BJ (cell line): ENCODE measurements at regions not wholly inside any gene's neighbourhood (a gene's known extent, or its start where the extent isn't known, plus 50 kb on each side); places are given as distances from the start of the nearest gene placed in this dataset.

ENCODE experiments used
- CTCF ChIA-PET: fragments of 350-600 bp; formaldehyde crosslinking; extraction: SDS; loops from one replicate; lab custom pipeline; 2021; ENCODE audit warnings: antibody characterized with exemption, inconsistent platforms; lab: Yijun Ruan, JAX
- POLR2A ChIA-PET: fragments of 300-600 bp; sonication (Branson Sonifier 250); formaldehyde crosslinking; extraction: SDS; loops from one replicate; lab custom pipeline; 2021; ENCODE audit warnings: antibody characterized with exemption; lab: Charles Lee
- DNase-seq: peaks from one replicate; pipeline ENCODE4 v3.0.0-alpha.2; 2011; ENCODE audit warnings: low read depth
- H3K27me3 ChIP-seq: 2 replicates; pipeline ENCODE4 v1.6.0; 2011; ENCODE audit warnings: low read length; ENCODE audit not compliant: control insufficient read depth, insufficient read depth
- H3K36me3 ChIP-seq: 2 replicates; pipeline ENCODE4 v1.5.1; 2011; ENCODE audit warnings: low read length; ENCODE audit not compliant: control insufficient read depth, insufficient read depth
- H3K4me3 ChIP-seq: 2 replicates; pipeline ENCODE4 v1.5.1; 2011; ENCODE audit warnings: low read depth, mild to moderate bottlenecking, control low read depth, low read length
- TF ChIP-seq, protein P1 (sequence below): IDR thresholded peaks from 2 replicates; pipeline ENCODE4 v1.5.1; 2011; ENCODE audit warnings: low read depth, mild to moderate bottlenecking, control low read depth, inconsistent platforms, low read length, moderate library complexity; ENCODE audit not compliant: insufficient read depth

DNA sequence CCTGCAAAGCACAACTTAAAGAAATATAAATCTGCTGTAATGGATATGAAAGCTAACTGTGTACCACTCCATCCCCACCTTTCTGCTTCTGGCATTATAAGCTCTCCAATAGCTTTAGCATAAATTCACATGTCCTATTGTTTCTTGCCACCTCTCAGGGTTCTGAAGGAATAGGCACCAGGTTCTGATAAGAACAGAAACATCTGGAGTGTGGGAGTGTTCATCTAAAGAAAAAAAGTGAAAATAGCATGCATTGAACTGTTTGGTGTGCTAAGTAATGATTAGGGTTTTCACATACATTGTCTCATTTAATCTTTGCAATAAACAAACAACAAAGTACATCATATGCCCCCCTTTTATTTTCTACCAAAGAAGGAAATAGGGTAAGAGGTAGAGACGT lies 72.3 kb downstream of the FAM76B start:
- H3K27me3 ChIP-seq: no peaks in the 10 kb centered on the region
- TF ChIP-seq, protein P1, sequence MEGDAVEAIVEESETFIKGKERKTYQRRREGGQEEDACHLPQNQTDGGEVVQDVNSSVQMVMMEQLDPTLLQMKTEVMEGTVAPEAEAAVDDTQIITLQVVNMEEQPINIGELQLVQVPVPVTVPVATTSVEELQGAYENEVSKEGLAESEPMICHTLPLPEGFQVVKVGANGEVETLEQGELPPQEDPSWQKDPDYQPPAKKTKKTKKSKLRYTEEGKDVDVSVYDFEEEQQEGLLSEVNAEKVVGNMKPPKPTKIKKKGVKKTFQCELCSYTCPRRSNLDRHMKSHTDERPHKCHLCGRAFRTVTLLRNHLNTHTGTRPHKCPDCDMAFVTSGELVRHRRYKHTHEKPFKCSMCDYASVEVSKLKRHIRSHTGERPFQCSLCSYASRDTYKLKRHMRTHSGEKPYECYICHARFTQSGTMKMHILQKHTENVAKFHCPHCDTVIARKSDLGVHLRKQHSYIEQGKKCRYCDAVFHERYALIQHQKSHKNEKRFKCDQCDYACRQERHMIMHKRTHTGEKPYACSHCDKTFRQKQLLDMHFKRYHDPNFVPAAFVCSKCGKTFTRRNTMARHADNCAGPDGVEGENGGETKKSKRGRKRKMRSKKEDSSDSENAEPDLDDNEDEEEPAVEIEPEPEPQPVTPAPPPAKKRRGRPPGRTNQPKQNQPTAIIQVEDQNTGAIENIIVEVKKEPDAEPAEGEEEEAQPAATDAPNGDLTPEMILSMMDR: no peak
- H3K4me3 ChIP-seq: no peak overlapping the region
- CTCF ChIA-PET: no interaction called here
- POLR2A ChIA-PET: no interaction called here
- no peak for DNase-seq
- H3K36me3 ChIP-seq: no peaks in the 10 kb centered on the region

DNA sequence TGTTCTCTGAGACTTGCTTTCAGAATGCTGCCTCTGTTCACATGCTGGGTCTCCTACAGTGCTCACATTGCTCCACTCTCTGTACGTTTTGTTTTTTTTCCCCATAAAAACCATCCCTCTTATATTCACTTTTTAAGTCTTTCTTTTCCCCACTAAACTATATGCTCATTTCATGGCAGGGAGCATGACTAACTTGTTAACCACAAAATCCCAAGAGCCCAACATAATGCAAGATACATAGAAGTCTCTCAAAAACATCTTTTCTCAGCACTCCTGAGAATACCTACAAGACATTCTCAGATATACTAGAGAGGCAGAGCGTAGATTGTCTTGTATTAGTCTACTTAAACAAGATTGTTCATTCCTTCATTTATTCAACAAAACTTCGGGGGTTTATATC lies 73.3 kb downstream of the FAM76B start:
- DNase-seq: no peak
- Histone ChIP-seq H3K36me3 (no peaks in the 10 kb centered on the region), H3K4me3 (no peak overlapping the region), H3K27me3 (no peaks in the 10 kb centered on the region)
- POLR2A ChIA-PET: no interaction called here
- TF ChIP-seq, protein P1: no peak
- CTCF ChIA-PET: no interaction called here

DNA sequence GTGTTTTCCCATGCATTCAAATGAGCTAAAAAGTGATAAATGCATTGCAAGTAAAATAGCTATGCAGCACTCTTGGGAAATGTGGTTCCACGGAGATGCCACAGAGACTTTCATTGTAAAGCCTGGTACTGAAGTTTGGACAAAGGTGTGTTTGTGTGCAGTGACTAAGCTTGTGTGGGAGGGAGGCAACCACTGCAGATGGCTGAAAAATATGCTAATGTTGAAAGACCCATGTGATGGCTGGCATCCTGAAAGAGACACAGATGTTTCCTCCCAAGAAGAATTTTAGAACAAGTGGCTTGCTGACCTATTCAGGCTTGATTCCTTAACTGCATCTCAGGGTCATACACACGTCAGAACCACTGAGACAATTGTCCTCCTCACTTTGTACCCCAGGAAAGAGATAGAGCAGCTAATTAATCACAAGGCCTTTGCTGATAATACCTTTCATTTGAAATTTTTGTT lies 73.8 kb downstream of the FAM76B start:
- ChIA-PET POLR2A (interaction anchor here (0.6 kb wide), 1 partner anchor 555 kb away, joined by 4 read pairs; no protein-coding TSS in a partner anchor), CTCF (interaction anchor here (0.9 kb wide), 1 partner anchor 11 kb away, joined by 6 read pairs; no protein-coding TSS in a partner anchor)
- Histone ChIP-seq H3K27me3 (no peaks in the 10 kb centered on the region), H3K4me3 (no peak overlapping the region), H3K36me3 (no peaks in the 10 kb centered on the region)
- TF ChIP-seq, protein P1: no peak
- no peak for DNase-seq

- ChIA-PET POLR2A (interaction anchor here (0.6 kb wide), 1 partner anchor 554 kb away, joined by 4 read pairs; no protein-coding TSS in a partner anchor), CTCF (interaction anchor here (0.9 to 1.4 kb wide), 2 partner anchors 10 kb away, joined by 3 to 6 read pairs; no protein-coding TSS in a partner anchor)
- TF ChIP-seq, protein P1: no peak
- H3K4me3 ChIP-seq: no peak overlapping the region
- DNase-seq: no peak
- H3K36me3 ChIP-seq: no peaks in the 10 kb centered on the region
- no peaks in the 10 kb centered on the region for H3K27me3 ChIP-seq
Measured at GRCh38 chr11:95714843-95715776, 74.5 kb downstream of the FAM76B start.

DNA sequence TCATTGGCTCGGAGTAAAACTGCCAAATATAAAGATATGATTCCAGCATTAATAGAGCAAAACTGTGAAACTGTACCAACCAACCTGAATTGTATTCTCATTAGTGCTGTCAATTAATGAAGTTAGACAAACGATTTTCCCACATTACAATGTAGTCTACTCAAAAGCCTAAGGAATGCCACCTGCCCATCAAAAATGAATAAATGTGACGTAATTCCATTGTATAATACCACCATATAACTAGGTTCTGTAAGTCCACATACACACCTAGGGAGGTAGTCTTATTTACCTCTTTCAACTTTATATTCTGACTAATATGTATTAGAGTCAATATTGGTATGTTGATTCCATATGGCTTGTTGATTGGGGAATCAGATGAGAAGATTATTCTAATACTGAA lies 76.2 kb downstream of the FAM76B start:
- DNase-seq: no peak
- POLR2A ChIA-PET: no interaction called here
- Histone ChIP-seq H3K36me3 (no peaks in the 10 kb centered on the region), H3K27me3 (no peaks in the 10 kb centered on the region), H3K4me3 (no peak overlapping the region)
- TF ChIP-seq, protein P1: no peak
- CTCF ChIA-PET: interaction anchor here (1.4 to 12.4 kb wide), 2 partner anchors 8 to 558 kb away, joined by 3 to 187 read pairs; no protein-coding TSS in a partner anchor
